Erythroblast (primary cell): ENCODE measurements at regions not wholly inside any gene's neighbourhood (a gene's known extent, or its start where the extent isn't known, plus 50 kb on each side); places are given as distances from the start of the nearest gene placed in this dataset.

Experiments used
- GATA1 ChIP-seq: IDR thresholded peaks from 2 replicates; pipeline ENCODE4 v1.6.1; 2011; ENCODE audit warnings: low read depth, mild to moderate bottlenecking, control low read depth, low read length, moderate library complexity
- POLR2A ChIP-seq: IDR thresholded peaks from 2 replicates; pipeline ENCODE4 v1.6.1; 2011; ENCODE audit warnings: mild to moderate bottlenecking, low read length

DNA sequence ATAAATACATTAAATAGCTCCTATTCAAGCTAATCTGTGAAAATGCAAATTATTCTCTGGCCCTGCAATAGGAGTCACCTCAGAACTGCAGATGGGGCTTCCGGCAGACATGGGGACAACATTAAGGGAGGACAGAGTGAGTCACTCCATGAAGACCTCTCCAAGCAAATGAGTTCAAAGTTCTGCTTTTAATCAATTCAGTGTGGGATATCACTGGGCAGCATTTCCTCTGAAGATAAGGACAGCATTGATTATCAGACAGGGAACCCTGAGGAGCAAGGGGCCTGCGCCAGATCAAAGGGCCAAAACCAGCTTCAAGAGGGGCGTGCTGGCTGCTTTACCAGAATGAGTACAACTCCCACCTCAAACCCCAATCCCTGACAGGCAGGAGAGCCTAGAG, 356.9 kb upstream of the KLHL29 start:
- TF ChIP-seq POLR2A: no peak
- TF ChIP-seq GATA1: no peak
